K562 (cell line): ENCODE measurements at regions not wholly inside any gene's neighbourhood (a gene's known extent, or its start where the extent isn't known, plus 50 kb on each side); places are given as distances from the start of the nearest gene placed in this dataset.

Experiments
- BRD4 ChIP-seq: fragments of 200-600 bp; sonication (generic); IDR thresholded peaks from 2 replicates; pipeline ENCODE4 v1.6.1; 2017; ENCODE audit warnings: inconsistent platforms
- CBFB ChIP-seq: sonication (generic); formaldehyde crosslinking; IDR thresholded peaks from 2 replicates; pipeline ENCODE4 v1.4.0; 2020; ENCODE audit warnings: mild to moderate bottlenecking, missing genetic modification reagents
- DDX20 ChIP-seq: fragments of 450-650 bp; IDR thresholded peaks from 2 replicates; pipeline ENCODE4 v1.6.1; 2016; ENCODE audit warnings: missing genetic modification characterization, low read depth, mild to moderate bottlenecking, missing compliant biosample characterization, moderate library complexity
- EGR1 ChIP-seq: fragments of 450-650 bp; conservative IDR thresholded peaks from 2 replicates; pipeline ENCODE4 v1.6.1; 2017; ENCODE audit warnings: mild to moderate bottlenecking
- HCFC1 ChIP-seq: IDR thresholded peaks from 2 replicates; pipeline ENCODE4 v1.6.1; 2012; ENCODE audit warnings: low read depth, low read length, improper control_type of control experiment
- HDAC3 ChIP-seq: fragments of 450-650 bp; IDR thresholded peaks from 2 replicates; pipeline ENCODE4 v1.6.1; 2018; ENCODE audit warnings: borderline replicate concordance, mild to moderate bottlenecking, moderate library complexity; ENCODE audit not compliant: partially characterized antibody
- HINFP ChIP-seq: fragments of 450-650 bp; conservative IDR thresholded peaks from 2 replicates; pipeline ENCODE4 v1.6.1; 2016; ENCODE audit warnings: missing genetic modification characterization, low read depth, mild to moderate bottlenecking, control low read depth, missing compliant biosample characterization
- HMG20B ChIP-seq: fragments of 250-450 bp; sonication (Bioruptor Pico); IDR thresholded peaks from 2 replicates; pipeline ENCODE4 v1.5.0; 2021; ENCODE audit warnings: mild to moderate bottlenecking
- KAT8 ChIP-seq: fragments of 450-650 bp; IDR thresholded peaks from 2 replicates; pipeline ENCODE4 v1.6.1; 2016; ENCODE audit warnings: low read depth, mild to moderate bottlenecking
- LEF1 ChIP-seq: fragments of 450-650 bp; IDR thresholded peaks from 2 replicates; pipeline ENCODE4 v1.6.1; 2016; ENCODE audit warnings: mild to moderate bottlenecking
- MCM7 ChIP-seq, 2 experiments: fragments of 450-650 bp; IDR thresholded peaks; 2 replicates each; pipeline ENCODE4 v1.6.1; 2016 to 2018
- MLLT1 ChIP-seq, 2 experiments: fragments of 450-650 bp; IDR thresholded peaks; 2 replicates each; pipeline ENCODE4 v1.6.1; 2016
- MYBL2 ChIP-seq, 2 experiments: fragments of 450-650 bp in 1 of 2; sonication (generic) in 1 of 2; formaldehyde crosslinking in 1 of 2; IDR thresholded peaks; 2 replicates each; pipeline versions ENCODE4 v1.6.1 to v1.8.1; 2017 to 2022; ENCODE audit warnings: borderline replicate concordance in 1 of 2, inconsistent platforms in 1 of 2, low read depth in 1 of 2, mild to moderate bottlenecking in 1 of 2, missing genetic modification reagents in 1 of 2, moderate library complexity in 1 of 2
- PHB ChIP-seq: fragments of 250-450 bp; sonication (Bioruptor Pico); IDR thresholded peaks from 2 replicates; pipeline ENCODE4 v1.5.0; 2021
- PHTF2 ChIP-seq: fragments of 250-450 bp; sonication (Bioruptor Pico); IDR thresholded peaks from 2 replicates; pipeline ENCODE4 v1.5.0; 2021; ENCODE audit warnings: mild to moderate bottlenecking
- POLR2G ChIP-seq: fragments of 200-400 bp; formaldehyde crosslinking; IDR thresholded peaks from 2 replicates; pipeline ENCODE4 v1.6.1; 2017; ENCODE audit warnings: low read depth, mild to moderate bottlenecking, antibody characterized with exemption, low read length, moderate library complexity
- SETDB1 ChIP-seq: IDR thresholded peaks from one replicate; pipeline ENCODE4 v1.6.1; 2012; ENCODE audit warnings: low read length, control low read depth, inconsistent platforms
- TAF15 ChIP-seq: fragments of 200-400 bp; formaldehyde crosslinking; IDR thresholded peaks from 2 replicates; pipeline ENCODE4 v1.6.1; 2017; ENCODE audit warnings: mild to moderate bottlenecking, low read depth, low read length, moderate library complexity
- TBL1XR1 ChIP-seq, 2 experiments: IDR thresholded peaks; 2 replicates each; pipeline ENCODE4 v1.6.1; 2012; ENCODE audit warnings: improper control_type of control experiment in 2 of 2, low read length in 2 of 2, mild to moderate bottlenecking in 1 of 2
- TRIM24 ChIP-seq, 2 experiments: fragments of 450-650 bp; IDR thresholded peaks; 2 replicates each; pipeline ENCODE4 v1.6.1; 2016
- ZC3H11A ChIP-seq: IDR thresholded peaks from 2 replicates; pipeline ENCODE4 v1.6.1; 2012; ENCODE audit warnings: low read depth, low read length, improper control_type of control experiment
- ZEB2 ChIP-seq: fragments of 450-650 bp; IDR thresholded peaks from 2 replicates; pipeline ENCODE4 v1.6.1; 2016
- ZNF592 ChIP-seq: fragments of 450-650 bp; IDR thresholded peaks from 2 replicates; pipeline ENCODE4 v1.6.1; 2017; ENCODE audit warnings: antibody characterized with exemption, mild to moderate bottlenecking
- ZNF778 ChIP-seq: fragments of 450-650 bp; formaldehyde crosslinking; IDR thresholded peaks from 2 replicates; pipeline ENCODE4 v1.4.0; 2020; ENCODE audit warnings: mild to moderate bottlenecking, moderate library complexity

- peak; percentile 85 for TF ChIP-seq ZNF592
- TF ChIP-seq PHB (CRISPR knock-in tag), result no peak
- TF ChIP-seq SETDB1, result no peak
- TF ChIP-seq TRIM24 (IDR thresholded peaks at IDR 0.05), result peak; percentile 39 to 72; a peak in 3 of 4 replicates
- TF ChIP-seq LEF1, result peak; percentile 89
- no peak for TF ChIP-seq HINFP (tag)
- TF ChIP-seq MYBL2 (IDR thresholded peaks at IDR 0.05; ENCODE audit: low read depth), result no peak
- TF ChIP-seq MYBL2 (CRISPR knock-in tag; IDR thresholded peaks at IDR 0.05; ENCODE audit: borderline replicate concordance), result no peak
- TF ChIP-seq HMG20B (CRISPR knock-in tag), result no peak
- TF ChIP-seq PHTF2 (CRISPR knock-in tag), result no peak
- no peak for TF ChIP-seq ZC3H11A
- TF ChIP-seq TBL1XR1 (IDR thresholded peaks at IDR 0.05; ENCODE audit: low read length in 2 of 2), result peak in 1 of 2 experiments; percentile 50; a peak in 1 of 4 replicates
- peak in 1 of 2 experiments; percentile 64; a peak in 2 of 4 replicates for TF ChIP-seq MLLT1 (IDR thresholded peaks at IDR 0.05)
- TF ChIP-seq DDX20 (tag), result no peak
- TF ChIP-seq HCFC1, result no peak
- peak; percentile 33 for TF ChIP-seq HDAC3
- no peak for TF ChIP-seq TAF15
- no peak for TF ChIP-seq ZEB2
- no peak for TF ChIP-seq ZNF778 (CRISPR knock-in tag)
- peak; percentile 38 for TF ChIP-seq EGR1
- TF ChIP-seq CBFB (CRISPR knock-in tag), result no peak
- TF ChIP-seq MCM7 (IDR thresholded peaks at IDR 0.05), result no peak
- TF ChIP-seq KAT8, result no peak
- no peak for TF ChIP-seq BRD4
- TF ChIP-seq POLR2G, result no peak
These were observed 87.3 kb upstream of the WDR1 start (continued) for GRCh38 chr4:10203851-10204250.
